ENCODE measurements at regions not wholly inside any gene's neighbourhood (a gene's known extent, or its start where the extent isn't known, plus 50 kb on each side); places are given as distances from the start of the nearest gene placed in this dataset.

DNA sequence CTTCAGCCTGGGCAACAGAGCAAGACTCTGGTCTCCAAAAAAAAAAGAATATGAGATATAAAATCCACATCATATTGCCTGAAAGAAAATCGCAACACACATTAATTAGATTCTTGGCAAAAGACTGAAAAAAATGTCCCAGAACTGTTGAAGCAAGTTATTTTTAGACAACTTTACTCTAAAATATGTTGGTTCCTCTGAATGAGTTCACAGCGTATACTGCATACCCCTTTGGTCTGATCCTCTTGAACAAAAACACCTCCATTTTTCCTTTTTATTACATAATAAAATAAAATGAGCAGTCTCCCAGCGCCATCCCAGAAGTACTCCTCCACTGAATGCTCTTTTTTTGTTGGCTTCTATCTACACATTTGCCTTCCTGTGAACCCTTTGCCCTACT lies 126.0 kb upstream of the TMEM170B start:
- TF ChIP-seq, protein P1, sequence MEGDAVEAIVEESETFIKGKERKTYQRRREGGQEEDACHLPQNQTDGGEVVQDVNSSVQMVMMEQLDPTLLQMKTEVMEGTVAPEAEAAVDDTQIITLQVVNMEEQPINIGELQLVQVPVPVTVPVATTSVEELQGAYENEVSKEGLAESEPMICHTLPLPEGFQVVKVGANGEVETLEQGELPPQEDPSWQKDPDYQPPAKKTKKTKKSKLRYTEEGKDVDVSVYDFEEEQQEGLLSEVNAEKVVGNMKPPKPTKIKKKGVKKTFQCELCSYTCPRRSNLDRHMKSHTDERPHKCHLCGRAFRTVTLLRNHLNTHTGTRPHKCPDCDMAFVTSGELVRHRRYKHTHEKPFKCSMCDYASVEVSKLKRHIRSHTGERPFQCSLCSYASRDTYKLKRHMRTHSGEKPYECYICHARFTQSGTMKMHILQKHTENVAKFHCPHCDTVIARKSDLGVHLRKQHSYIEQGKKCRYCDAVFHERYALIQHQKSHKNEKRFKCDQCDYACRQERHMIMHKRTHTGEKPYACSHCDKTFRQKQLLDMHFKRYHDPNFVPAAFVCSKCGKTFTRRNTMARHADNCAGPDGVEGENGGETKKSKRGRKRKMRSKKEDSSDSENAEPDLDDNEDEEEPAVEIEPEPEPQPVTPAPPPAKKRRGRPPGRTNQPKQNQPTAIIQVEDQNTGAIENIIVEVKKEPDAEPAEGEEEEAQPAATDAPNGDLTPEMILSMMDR (IDR thresholded peaks at IDR 0.05; ENCODE audit: insufficient read depth, low read length, poor library complexity, severe bottlenecking), result no peak
- TF ChIP-seq EZH2phosphoT487 (conservative IDR thresholded peaks at IDR 0.05; ENCODE audit: low read length), result no peak

Data from SU-DHL-6 (cell line).